Ammon's horn (tissue), 1 donor: ENCODE measurements at regions not wholly inside any gene's neighbourhood (a gene's known extent, or its start where the extent isn't known, plus 50 kb on each side); places are given as distances from the start of the nearest gene placed in this dataset.
A peak's percentile ranks its signal among the peaks of the same experiment; 100 is the strongest.

Source experiments
- DNase-seq: peaks from one replicate; pipeline ENCODE4 v3.0.0-alpha.2; 2016; ENCODE audit warnings: low spot score

GRCh38 chr2:126827371-126827770, 71.3 kb upstream of the TEX51 start:
- peak; percentile 27 for DNase-seq

GRCh38 chr2:126828051-126828450, 70.6 kb upstream of the TEX51 start:
- no peak for DNase-seq

- DNase-seq: no peak
Observed at GRCh38 chr2:126828491-126828890, 70.2 kb upstream of the TEX51 start.

- no peak for DNase-seq
Observed at GRCh38 chr2:126831234-126832005, 67.3 kb upstream of the TEX51 start.

- DNase-seq: no peak
Observed at GRCh38 chr2:126832014-126832413, 66.7 kb upstream of the TEX51 start.

- no peak for DNase-seq
Observed at GRCh38 chr2:126832757-126833156, 65.9 kb upstream of the TEX51 start.

- DNase-seq: no peak
Observed at GRCh38 chr2:126834006-126834659, 64.6 kb upstream of the TEX51 start.

GRCh38 chr2:126835261-126835660, 63.4 kb upstream of the TEX51 start:
- DNase-seq: no peak

GRCh38 chr2:126835831-126836230, 62.9 kb upstream of the TEX51 start:
- no peak for DNase-seq

- DNase-seq: no peak
Observed at GRCh38 chr2:126836761-126837679, 61.7 kb upstream of the TEX51 start.

GRCh38 chr2:126837966-126838715, 60.5 kb upstream of the TEX51 start:
- DNase-seq: no peak

GRCh38 chr2:126838716-126838985, 60.0 kb upstream of the TEX51 start:
- DNase-seq: no peak

GRCh38 chr2:126839796-126840195, 58.9 kb upstream of the TEX51 start:
- DNase-seq: no peak

- no peak for DNase-seq
Observed at GRCh38 chr2:126843081-126843480, 55.6 kb upstream of the TEX51 start.

- no peak for DNase-seq
Observed at GRCh38 chr2:126846241-126846640, 52.4 kb upstream of the TEX51 start.
